HCT116 (cell line): ENCODE measurements at regions not wholly inside any gene's neighbourhood (a gene's known extent, or its start where the extent isn't known, plus 50 kb on each side); places are given as distances from the start of the nearest gene placed in this dataset.

Experiments
- ATAC-seq: fragments of 200-7000 bp; cut with Tn5 transposase; 2 replicates; pipeline ENCODE4 v1.9.1; 2020; ENCODE audit warnings: mild to moderate bottlenecking, moderate library complexity
- BruUV-seq: library from RNA; stranded (reverse); fragments of 400-500 nt; replicated peaks from 2 replicates; lab custom pipeline; 2021; lab: Mats Ljungman, UMichigan
- CTCF ChIA-PET: fragments of 300-600 bp; sonication (Branson Sonifier 250); formaldehyde crosslinking; loops from one replicate; lab custom pipeline; 2021; ENCODE audit warnings: antibody characterized with exemption; lab: Charles Lee
- POLR2A ChIA-PET: fragments of 300-600, 350-600 bp; sonication (Branson Sonifier 250); formaldehyde crosslinking; loops from one replicate; lab custom pipeline; 2021; ENCODE audit warnings: antibody characterized with exemption; lab: Charles Lee
- RAD21 ChIA-PET, 2 experiments: fragments of 300-600 bp; sonication (Branson Sonifier 250); formaldehyde crosslinking; loops; one replicate each; lab custom pipeline; 2023; ENCODE audit warnings: low total read pairs in 2 of 2; ENCODE audit not compliant: uncharacterized antibody in 2 of 2, unreplicated experiment in 2 of 2, low non-redundant PET in 1 of 2; lab: Charles Lee
- DNase-seq: peaks from one replicate; pipeline ENCODE4 v3.0.0-alpha.2; 2010; ENCODE audit warnings: low read depth, low spot score
- H2AFZ ChIP-seq: fragments of 200-600 bp; shearing (Covaris generic), sonication (generic); 2 replicates; pipeline ENCODE4 v1.6.1; 2017; ENCODE audit warnings: low read depth, mixed run types, mixed read lengths, antibody characterized with exemption, low read length; ENCODE audit not compliant: poor library complexity, severe bottlenecking
- H3K27ac ChIP-seq: 2 replicates; pipeline ENCODE4 v1.5.1; 2012; ENCODE audit warnings: low read depth, low read length
- H3K27me3 ChIP-seq: fragments of 200-600 bp; sonication (generic); 2 replicates; pipeline ENCODE4 v1.6.1; 2016; ENCODE audit warnings: mixed run types, low read length, mixed read lengths; ENCODE audit not compliant: insufficient read depth
- H3K36me3 ChIP-seq, 2 experiments: fragments of 200-500 bp in 1 of 2; fragments of 200-600 bp in 1 of 2; sonication (Bioruptor generic) in 1 of 2; sonication (generic) in 1 of 2; 2 replicates each; pipeline versions ENCODE4 v1.5.1 to v1.6.1; 2014 to 2016; ENCODE audit warnings: low read length in 2 of 2, inconsistent platforms in 1 of 2, mixed read lengths in 1 of 2, mixed run types in 1 of 2; ENCODE audit not compliant: insufficient read depth in 2 of 2, control insufficient read depth in 1 of 2
- H3K4me1 ChIP-seq, 2 experiments: fragments of 200-600 bp in 1 of 2; sonication (generic) in 1 of 2; 2 replicates each; pipeline versions ENCODE4 v1.5.1 to v1.6.1; 2012 to 2017; ENCODE audit warnings: low read length in 2 of 2, inconsistent platforms in 1 of 2, mild to moderate bottlenecking in 1 of 2, mixed read lengths in 1 of 2, mixed run types in 1 of 2, moderate library complexity in 1 of 2; ENCODE audit not compliant: insufficient read depth in 2 of 2, control insufficient read depth in 1 of 2
- H3K4me2 ChIP-seq: fragments of 200-600 bp; sonication (generic); 2 replicates; pipeline ENCODE4 v1.6.1; 2017; ENCODE audit warnings: mixed run types, low read length, mixed read lengths
- H3K4me3 ChIP-seq, 2 experiments: fragments of 200-600 bp in 1 of 2; sonication (generic) in 1 of 2; replicated peaks in 1 of 2; 2 replicates each; pipeline ENCODE4 v1.5.1; 2011 to 2016; ENCODE audit warnings: low read length in 2 of 2, control low read depth in 1 of 2, low read depth in 1 of 2, mild to moderate bottlenecking in 1 of 2, mixed read lengths in 1 of 2, mixed run types in 1 of 2
- H3K79me2 ChIP-seq: fragments of 200-600 bp; sonication (generic); 2 replicates; pipeline ENCODE4 v1.6.1; 2017; ENCODE audit warnings: mild to moderate bottlenecking, mixed run types, low read length, moderate library complexity, mixed read lengths; ENCODE audit not compliant: insufficient read depth
- H3K9ac ChIP-seq: fragments of 200-600 bp; sonication (generic); 2 replicates; pipeline ENCODE4 v1.6.1; 2016; ENCODE audit warnings: low read length, mixed read lengths
- H3K9me2 ChIP-seq: fragments of 200-600 bp; sonication (generic), shearing (Covaris generic); 2 replicates; pipeline ENCODE4 v1.6.1; 2017; ENCODE audit warnings: mixed run types, mild to moderate bottlenecking, moderate library complexity; ENCODE audit not compliant: insufficient read depth
- H3K9me3 ChIP-seq, 2 experiments: fragments of 200-500 bp in 1 of 2; fragments of 200-600 bp in 1 of 2; sonication (Bioruptor generic) in 1 of 2; sonication (generic) in 1 of 2; 2 replicates each; pipeline ENCODE4 v1.6.1; 2014 to 2017; ENCODE audit warnings: low read length in 2 of 2, mixed read lengths in 2 of 2, inconsistent platforms in 1 of 2, low read depth in 1 of 2, mild to moderate bottlenecking in 1 of 2, mixed run types in 1 of 2, moderate library complexity in 1 of 2; ENCODE audit not compliant: control insufficient read depth in 1 of 2, insufficient read depth in 1 of 2
- H4K20me1 ChIP-seq: fragments of 200-600 bp; sonication (generic), shearing (Covaris generic); 2 replicates; pipeline ENCODE4 v1.6.1; 2017; ENCODE audit warnings: mixed run types, mild to moderate bottlenecking, moderate library complexity; ENCODE audit not compliant: insufficient read depth
- EGR1 ChIP-seq: IDR thresholded peaks from 2 replicates; pipeline ENCODE4 v1.6.1; 2012; ENCODE audit warnings: low read depth
- EZH2 ChIP-seq: fragments of 200-600 bp; sonication (generic); IDR thresholded peaks from 2 replicates; pipeline ENCODE4 v1.6.1; 2017; ENCODE audit warnings: antibody characterized with exemption, mixed run types
- FOSL1 ChIP-seq: IDR thresholded peaks from 2 replicates; pipeline ENCODE4 v1.6.1; 2012; ENCODE audit warnings: low read depth
- SRF ChIP-seq: IDR thresholded peaks from 2 replicates; pipeline ENCODE4 v1.6.1; 2012; ENCODE audit warnings: low read depth
- ZFX ChIP-seq: fragments of 450-650 bp; IDR thresholded peaks from 2 replicates; pipeline ENCODE4 v1.6.1; 2017
- intact Hi-C: fragments of 100-400 bp; cut with micrococcal nuclease; formaldehyde crosslinking; loops from 2 replicates; pipeline ENCODE4 v1.10.0; 2022
- TF ChIP-seq, protein P1 (sequence below): IDR thresholded peaks from 2 replicates; pipeline ENCODE4 v1.6.1; 2012
- TF ChIP-seq, protein P2 (sequence below): IDR thresholded peaks from 2 replicates; pipeline ENCODE4 v1.6.1; 2012
- TF ChIP-seq, protein P3 (sequence below): IDR thresholded peaks from 2 replicates; pipeline ENCODE4 v1.6.1; 2011; ENCODE audit warnings: mild to moderate bottlenecking, low read length, moderate library complexity; ENCODE audit not compliant: insufficient replicate concordance; ENCODE audit errors: extremely low read depth

- Histone ChIP-seq H3K9ac (no peak overlapping the region), H3K4me1 (peaks cover 0 to 3% of the 10 kb centered on the region in 2 experiments; a peak in 1 of 4 replicates), H4K20me1 (no peaks in the 10 kb centered on the region), H3K27me3 (no peaks in the 10 kb centered on the region), H3K9me2 (no peaks in the 10 kb centered on the region), H3K4me2 (no peak overlapping the region), H3K36me3 (no peaks in the 10 kb centered on the region), H2AFZ (no peak overlapping the region), H3K9me3 (no peaks in the 10 kb centered on the region), H3K79me2 (no peaks in the 10 kb centered on the region), H3K27ac (no peak overlapping the region), H3K4me3 (no peak overlapping the region)
- ChIA-PET POLR2A (no interaction called here), CTCF (no interaction called here), RAD21 (no interaction called here)
- no TSS peak for BruUV-seq
- intact Hi-C loops, result no loop called here
- DNase-seq, result no peak
- no peak for TF ChIP-seq FOSL1
- TF ChIP-seq, protein P1, sequence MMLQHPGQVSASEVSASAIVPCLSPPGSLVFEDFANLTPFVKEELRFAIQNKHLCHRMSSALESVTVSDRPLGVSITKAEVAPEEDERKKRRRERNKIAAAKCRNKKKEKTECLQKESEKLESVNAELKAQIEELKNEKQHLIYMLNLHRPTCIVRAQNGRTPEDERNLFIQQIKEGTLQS, result no peak
- TF ChIP-seq, protein P2, sequence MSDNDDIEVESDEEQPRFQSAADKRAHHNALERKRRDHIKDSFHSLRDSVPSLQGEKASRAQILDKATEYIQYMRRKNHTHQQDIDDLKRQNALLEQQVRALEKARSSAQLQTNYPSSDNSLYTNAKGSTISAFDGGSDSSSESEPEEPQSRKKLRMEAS, result no peak
- TF ChIP-seq, protein P3, sequence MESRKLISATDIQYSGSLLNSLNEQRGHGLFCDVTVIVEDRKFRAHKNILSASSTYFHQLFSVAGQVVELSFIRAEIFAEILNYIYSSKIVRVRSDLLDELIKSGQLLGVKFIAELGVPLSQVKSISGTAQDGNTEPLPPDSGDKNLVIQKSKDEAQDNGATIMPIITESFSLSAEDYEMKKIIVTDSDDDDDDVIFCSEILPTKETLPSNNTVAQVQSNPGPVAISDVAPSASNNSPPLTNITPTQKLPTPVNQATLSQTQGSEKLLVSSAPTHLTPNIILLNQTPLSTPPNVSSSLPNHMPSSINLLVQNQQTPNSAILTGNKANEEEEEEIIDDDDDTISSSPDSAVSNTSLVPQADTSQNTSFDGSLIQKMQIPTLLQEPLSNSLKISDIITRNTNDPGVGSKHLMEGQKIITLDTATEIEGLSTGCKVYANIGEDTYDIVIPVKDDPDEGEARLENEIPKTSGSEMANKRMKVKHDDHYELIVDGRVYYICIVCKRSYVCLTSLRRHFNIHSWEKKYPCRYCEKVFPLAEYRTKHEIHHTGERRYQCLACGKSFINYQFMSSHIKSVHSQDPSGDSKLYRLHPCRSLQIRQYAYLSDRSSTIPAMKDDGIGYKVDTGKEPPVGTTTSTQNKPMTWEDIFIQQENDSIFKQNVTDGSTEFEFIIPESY, result no peak
- ATAC-seq, result no peak
Measured at GRCh38 chr4:123830930-123831329, 434.3 kb downstream of the SPRY1 start.

DNA sequence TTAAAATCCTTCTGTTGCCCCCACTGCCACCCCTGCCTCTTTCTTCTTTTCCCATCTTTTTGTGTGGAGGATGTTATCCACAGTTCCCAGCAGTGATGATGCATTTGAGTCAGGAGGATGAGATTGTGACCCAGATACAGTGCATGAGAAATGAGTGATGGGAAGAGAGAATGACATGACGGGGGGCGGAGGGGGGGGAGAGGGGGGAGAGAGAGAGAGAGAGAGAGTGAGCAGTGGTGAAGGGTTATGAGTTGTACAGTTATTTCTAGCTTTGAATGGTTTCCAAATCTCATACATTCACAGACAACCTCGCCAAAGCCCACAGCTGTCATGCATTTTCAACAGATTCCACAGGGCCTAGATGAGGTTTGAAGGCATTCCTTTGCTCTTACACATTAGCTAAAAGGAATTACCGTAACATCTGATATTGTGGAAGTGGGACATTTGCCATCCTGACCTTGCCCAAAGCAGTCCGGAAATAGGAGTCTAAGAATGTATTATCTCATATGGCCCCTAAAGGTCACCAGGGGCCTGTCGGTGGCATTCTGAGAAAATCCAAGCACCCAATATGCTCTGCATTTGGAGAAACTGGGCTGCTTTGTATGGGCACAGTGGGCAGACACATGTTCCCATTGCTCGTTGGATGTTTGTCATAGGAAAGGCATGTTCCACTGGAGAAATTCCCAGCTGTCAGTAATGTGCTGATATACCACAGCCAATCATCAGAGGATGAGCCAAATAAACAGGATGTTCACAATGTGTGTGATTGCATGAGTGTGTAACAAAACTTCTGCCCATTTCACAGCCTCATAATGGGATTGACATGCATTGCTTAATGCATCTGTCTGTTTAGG is 435.8 kb downstream of the SPRY1 start:
- RAD21 ChIA-PET, result no interaction called here
- peak; percentile 36; the same call in 1 of the 2 replicates for ATAC-seq
- no peaks in the 10 kb centered on the region for H3K9me3 ChIP-seq
- no peak overlapping the region for H3K9ac ChIP-seq
- POLR2A ChIA-PET, result no interaction called here
- peaks cover 0 to 3% of the 10 kb centered on the region in 2 experiments; a peak in 1 of 4 replicates for H3K4me1 ChIP-seq
- TF ChIP-seq, protein P3, result no peak
- no peak for TF ChIP-seq SRF
- no peak for TF ChIP-seq EZH2
- TF ChIP-seq ZFX, result no peak
- no peak for TF ChIP-seq EGR1
- TF ChIP-seq, protein P2, result no peak
- no peak overlapping the region for H3K4me2 ChIP-seq
- BruUV-seq, result no TSS peak
- no peaks in the 10 kb centered on the region for H3K27me3 ChIP-seq
- CTCF ChIA-PET, result no interaction called here
- no peaks in the 10 kb centered on the region for H4K20me1 ChIP-seq
- no peak overlapping the region for H3K27ac ChIP-seq
- no peaks in the 10 kb centered on the region for H3K36me3 ChIP-seq
- no peak overlapping the region for H2AFZ ChIP-seq
- intact Hi-C loops, result no loop called here
- H3K4me3 ChIP-seq, result no peak overlapping the region
- DNase-seq, result no peak
- no peaks in the 10 kb centered on the region for H3K79me2 ChIP-seq
- no peaks in the 10 kb centered on the region for H3K9me2 ChIP-seq
